ENCODE measurements at regions not wholly inside any gene's neighbourhood (a gene's known extent, or its start where the extent isn't known, plus 50 kb on each side); places are given as distances from the start of the nearest gene placed in this dataset.

DNA sequence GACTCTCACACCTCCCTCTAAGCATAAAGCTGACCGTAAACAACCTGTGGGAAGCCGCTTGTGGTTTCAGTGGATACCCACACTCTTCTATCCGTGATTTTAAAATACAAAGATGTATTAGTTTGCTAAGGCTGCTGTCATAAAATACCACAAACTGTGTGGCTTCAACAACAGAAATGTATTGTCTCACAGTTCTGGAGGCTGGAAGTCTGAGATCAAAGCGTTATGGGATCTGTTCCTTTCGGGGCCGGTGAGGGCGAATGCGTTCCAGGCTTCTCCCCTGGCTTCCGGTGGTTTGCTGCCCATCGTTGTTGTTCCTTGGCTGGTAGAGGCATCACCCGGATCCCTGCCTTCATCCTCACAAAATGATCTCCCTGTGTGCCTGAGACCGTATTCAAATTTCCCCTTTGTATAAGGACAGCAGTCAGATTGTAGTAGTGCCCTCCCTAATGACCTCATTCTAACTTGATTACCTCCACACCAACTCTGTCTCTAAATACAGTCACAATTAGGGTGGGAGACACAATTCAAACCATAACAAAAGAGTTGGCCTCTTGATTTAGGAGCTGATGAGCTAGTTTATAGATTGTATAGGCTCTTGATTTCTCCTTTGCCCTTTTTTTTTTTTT is 210.6 kb upstream of the SOX4 start:
- DNase-seq: no peak

DNA sequence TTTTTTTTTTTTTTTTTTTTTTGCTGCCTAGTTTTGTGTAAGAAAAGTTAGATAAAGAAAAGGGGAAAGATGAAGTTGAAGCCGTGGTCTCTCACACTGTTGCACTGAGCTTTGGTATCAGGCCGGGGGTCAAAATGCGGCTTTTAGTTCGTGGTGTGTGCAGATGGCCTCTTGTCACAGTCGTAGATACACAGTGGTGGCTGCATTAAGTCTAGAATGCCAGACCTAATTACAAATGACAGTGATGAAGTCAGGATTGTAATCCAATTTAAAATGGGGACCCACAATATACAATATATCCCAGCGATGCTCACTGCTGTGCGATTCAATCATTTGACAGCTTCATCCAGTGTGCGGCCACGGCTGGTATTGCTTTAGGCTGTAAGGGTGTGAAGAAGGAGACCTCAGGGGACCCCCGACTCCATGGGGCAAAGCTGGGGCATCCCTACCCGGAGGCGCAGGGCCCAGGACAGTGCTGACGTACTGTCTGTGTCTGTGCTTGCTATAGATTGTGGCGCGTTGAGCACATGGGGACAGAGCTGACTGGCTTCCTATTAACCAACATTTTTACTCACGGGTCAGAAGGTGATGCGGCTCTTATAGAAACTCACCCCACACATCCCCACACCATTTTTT is 210.0 kb upstream of the SOX4 start:
- no peak for DNase-seq

DNA sequence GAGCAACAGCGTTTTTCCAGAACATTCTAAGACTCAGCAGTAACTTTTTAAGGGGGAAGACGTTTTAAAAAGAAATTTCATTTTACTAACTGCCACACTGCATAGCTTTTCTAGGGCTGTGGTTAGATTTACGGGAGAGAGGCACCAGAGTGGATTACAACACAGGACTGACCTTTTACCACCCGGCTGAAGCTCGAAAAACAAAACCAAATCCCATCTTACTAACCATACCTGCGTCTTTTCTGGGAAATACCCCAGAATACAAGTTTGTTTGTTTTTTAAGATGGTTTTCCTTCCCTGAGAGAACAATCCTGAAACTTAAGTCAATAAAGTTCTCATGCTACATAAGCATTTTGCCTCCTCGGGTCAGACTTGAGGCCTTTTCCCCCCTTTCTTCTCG is 209.3 kb upstream of the SOX4 start:
- no peak for DNase-seq

DNA sequence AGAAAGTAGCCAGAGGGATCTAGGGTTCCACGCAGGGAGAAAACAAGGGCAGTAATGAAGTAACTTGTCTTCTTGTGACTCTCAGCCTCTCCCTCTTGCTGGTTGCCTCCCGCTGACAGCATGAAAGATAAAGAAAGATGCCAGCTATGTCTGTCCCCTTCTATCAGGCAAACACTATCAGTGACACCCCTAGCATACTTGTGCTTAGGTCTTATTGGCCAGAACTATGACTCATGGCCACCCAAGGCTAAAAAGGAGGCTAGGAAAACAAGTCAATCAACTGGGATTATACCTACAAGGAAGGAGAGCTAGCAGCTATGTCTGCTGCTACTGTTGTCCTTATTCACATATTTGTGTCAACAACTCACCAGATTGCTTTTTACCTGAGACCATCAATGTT is 206.8 kb upstream of the SOX4 start:
- DNase-seq: no peak

DNA sequence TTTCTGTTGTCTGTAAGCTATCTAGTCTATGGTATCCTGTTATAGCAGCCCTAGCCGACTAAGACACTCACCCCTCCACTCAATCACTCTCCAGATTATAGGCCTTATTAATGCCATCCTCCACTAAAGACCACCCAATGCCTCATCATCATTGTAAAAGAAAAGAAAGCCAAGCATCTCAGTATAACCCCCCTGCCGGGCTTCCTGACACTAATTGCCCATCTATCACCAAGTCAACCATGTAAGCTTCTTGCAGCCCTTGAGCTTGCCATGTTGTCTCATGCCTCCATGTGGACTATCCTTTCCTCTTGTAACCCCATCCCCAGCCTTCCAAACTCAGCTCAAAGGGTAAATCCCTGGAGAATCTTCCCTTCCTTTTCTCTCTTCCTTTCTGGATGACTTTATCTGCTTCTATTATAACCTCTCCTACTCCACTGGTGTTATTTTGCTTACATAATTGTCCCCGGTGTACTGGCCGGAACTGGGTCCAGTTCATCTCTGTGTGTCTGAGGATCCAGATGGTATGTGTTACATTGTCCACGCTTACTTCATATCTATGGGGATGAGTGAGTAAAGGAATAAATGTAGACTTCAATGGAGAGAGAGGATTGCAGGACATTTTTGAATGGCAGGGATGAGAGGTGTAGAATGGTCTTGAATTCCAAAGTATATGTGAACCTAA is 202.9 kb upstream of the SOX4 start:
- peak in 2 of 3 experiments; percentile 61 to 89 for DNase-seq

DNA sequence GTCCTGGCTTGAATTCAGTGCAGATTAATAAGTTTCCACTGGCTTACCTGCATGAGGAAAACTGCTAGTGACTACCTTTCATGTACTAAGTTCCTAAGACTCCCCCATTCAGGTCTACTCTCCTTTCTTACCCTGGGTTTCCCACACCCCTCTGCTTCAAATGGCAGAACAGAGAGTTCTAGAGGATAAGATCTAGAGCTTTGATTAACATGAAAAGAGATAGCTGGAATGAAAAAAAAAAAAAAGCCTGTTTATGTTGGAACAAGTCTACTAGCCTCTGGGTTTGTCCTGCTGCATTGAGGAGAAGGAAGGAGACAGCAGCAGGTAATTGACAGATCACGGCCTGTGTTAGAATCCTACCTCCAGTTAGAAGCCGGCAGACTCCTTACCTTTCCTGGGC is 201.4 kb upstream of the SOX4 start:
- DNase-seq: no peak

DNA sequence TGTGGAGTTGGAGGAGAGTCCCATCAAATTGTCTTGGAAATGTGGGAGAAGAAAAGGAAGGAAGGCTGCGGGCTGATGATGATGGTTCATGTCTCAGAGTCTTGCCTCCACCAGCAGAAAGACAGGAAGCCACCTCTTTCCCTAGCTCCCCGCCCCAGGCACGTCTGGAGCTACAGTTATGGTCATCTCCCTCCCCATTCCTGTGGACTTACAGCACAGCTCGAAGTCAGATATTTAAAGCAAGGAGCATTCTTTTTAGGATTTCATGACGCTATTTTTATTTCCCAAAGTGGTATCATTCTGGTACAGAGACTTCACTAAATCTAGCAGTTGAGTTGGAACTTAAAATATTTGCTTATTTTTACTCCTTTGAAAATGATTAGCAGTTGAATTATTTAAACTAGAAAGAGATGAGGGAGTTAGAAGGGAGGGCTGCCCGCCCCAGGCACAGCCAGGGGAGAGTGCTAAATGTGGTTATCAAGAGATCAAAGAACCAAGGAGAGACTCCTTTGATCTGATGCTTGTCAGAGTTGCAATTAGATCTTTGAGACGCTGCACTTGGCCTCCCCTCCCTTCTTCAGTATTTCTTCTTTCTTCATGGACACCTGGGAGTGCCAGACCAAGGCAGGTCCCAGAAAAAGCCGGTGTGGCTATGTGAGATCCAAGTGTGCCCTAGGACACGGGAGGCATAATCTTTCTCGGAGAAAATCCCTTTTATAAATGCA is 199.9 kb upstream of the SOX4 start:
- DNase-seq: no peak

DNA sequence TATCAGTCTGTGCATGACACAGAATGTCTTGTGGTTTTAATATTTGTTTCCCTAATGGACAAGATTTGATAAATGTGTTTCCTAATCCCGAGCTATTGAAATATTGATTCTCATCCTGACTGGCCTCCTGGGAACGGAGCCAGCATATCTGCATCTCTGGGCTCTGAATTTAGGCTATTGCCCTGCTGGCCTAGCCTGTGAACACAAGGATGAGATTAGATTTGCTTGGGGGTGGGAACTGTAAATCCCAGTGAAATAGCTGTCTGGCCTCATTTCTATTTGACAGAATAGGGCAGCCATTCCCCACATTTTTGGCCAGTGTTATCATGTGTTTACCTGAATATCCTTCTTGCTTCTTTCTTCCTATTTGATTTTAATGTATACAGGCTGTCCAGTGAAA is 198.4 kb upstream of the SOX4 start:
- DNase-seq: no peak

DNA sequence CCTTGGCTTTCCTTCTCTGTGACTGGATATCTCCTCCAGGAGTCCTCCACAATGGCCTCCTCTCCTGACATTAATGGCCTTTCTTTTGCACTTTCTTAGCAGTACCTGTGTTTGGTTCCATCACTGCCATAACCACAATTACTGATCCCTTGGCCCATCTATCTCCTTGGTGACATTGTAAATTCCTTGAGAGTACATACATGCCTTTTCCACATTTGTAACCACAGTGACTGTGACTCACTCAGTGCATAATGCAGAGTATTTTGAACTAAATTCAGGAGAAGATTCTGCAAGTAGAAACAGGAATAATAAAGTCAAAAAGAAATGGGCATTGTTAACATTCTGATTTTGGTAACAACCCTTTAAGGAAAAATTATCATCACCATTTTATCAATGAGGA is 197.2 kb upstream of the SOX4 start:
- no peak for DNase-seq

DNA sequence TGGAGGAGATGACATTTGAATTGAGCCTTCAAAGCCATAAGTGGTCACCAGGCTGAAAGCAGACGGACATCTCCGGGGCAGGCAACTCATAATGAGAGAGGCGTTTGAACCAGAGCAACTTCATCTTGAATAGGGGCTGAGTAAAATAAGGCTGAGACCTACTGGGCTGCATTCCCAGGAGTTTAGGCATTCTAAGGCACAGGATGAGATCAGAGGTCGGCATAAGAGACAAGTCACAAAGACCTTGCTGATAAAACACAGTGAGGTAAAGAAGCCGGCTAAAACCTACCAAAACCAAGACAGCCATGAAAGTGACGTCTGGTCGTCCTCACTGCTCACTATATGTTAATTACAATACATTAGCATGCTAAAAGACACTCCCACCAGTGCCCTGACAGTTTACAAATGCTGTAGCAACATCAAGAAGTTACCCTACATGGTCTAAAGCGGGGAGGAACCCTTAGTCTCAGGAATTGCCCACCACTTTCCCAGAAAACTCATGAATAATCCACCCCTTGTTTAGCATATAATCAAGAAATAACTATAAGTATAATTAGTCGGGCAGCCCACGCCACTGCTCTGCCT is 194.7 kb upstream of the SOX4 start:
- DNase-seq: no peak

DNA sequence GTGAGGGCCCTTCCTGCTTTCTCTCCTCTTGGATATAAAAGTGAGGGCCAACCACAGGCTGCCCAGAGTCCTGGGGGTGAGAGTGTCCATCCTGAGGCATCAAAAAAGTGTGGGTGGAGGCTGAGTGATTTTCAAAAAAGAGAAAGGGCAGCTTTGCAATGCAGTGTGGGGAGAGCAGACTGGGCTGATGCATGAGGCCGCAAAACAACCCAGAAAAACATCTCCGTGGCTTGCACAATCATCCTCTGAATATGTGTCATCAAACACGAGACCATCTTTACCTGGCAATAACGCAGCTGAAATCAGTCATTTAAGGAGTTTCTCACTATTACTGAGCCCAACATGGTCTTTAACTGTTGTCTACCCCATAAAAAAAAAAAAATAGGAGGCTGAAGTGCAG is 191.2 kb upstream of the SOX4 start:
- no peak for DNase-seq

DNA sequence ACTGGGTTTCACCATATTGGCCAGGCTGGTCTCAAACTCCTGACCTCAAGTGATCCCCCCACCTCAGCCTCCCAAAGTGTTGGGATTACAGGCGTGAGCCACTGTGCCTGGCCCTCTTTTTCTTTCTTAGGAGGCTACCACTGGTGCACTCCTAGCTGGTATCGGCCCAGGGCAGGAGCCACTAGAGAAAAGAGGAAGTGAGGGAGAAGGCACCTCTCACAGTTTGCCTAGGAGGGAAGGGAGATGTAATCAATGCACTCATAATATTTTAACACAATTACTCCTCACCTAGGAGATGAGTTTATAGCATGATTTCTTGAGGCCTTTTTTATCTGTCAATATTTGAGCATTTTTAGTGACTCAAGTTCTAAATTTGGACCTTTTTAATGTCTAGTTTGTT is 189.0 kb upstream of the SOX4 start:
- no peak for DNase-seq

DNA sequence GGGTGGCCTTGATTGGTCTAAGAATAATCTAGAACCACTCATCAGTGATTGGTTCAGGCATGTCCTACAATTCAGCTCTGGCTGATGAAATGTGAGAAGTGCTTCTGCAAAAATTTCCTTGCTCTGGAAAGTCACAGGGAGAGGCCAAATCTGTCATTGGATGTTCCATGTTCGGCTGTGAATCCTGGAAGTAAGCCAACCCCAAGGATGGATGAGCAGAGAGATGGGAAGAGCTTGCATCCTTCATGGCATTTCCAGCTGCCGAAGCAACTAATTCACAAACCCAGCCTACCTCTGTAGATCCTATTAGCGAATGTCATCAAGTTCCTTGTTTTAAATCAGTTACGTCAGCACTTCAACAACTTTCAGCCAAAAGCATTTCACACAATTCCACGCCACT is 187.2 kb upstream of the SOX4 start:
- DNase-seq: no peak

DNA sequence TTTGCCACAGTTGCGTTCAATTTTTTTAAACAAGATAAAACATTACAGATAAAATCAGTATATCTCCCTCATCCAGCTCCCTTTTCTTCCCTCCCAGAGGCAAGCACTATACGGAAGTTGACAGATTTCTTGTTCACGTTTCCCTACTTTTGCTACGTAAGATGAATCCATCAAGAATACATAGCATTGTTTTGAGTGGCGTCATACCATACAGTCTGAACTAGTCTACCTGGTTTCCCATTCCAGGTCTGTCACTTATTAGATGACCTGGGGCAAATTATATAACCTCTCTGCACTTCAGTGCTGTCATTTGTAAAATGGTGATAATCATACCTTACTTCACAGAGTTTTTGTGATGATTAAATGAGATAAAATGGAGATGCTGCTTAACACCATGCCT is 184.3 kb upstream of the SOX4 start:
- DNase-seq: no peak

DNA sequence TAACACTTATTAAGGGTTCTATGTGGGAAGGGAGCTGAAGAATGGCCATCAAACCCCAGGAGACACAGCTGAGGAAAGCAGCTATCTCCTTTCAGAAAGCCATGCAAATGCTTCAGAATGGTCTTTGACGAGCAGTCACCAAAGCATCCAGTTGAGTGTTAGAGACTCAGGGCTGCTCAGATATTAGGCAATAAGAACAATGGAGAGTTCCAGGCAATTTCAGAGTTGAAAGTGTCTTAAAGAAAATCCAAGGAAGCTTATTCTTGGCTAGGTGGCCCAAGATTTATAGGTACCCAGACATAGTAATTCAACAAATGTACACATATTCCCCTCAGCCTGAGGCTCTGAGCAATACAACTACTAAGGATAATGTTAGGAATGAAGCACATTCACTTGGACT is 180.1 kb upstream of the SOX4 start:
- DNase-seq: peak in 1 of 3 experiments; percentile 25

DNA sequence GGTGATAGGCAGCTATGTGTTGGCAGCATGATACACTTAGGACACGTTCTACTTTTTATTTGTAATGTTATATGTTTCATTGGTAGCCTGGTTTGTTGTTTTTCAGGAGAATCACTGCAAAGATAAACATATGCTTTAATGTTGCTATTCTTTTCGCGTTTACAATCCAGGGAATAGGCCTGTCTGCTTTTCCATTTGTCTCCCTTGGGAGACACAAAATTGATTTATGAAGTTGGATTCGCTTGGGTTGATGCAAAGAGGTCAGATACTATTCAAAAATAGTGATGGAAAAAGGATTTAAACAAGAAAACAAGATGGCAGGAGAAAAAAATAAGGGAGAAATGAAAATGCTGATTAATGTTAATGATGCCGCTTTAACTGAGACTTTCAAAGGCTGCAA is 179.5 kb upstream of the SOX4 start:
- DNase-seq: peak in 2 of 3 experiments; percentile 16 to 85

DNA sequence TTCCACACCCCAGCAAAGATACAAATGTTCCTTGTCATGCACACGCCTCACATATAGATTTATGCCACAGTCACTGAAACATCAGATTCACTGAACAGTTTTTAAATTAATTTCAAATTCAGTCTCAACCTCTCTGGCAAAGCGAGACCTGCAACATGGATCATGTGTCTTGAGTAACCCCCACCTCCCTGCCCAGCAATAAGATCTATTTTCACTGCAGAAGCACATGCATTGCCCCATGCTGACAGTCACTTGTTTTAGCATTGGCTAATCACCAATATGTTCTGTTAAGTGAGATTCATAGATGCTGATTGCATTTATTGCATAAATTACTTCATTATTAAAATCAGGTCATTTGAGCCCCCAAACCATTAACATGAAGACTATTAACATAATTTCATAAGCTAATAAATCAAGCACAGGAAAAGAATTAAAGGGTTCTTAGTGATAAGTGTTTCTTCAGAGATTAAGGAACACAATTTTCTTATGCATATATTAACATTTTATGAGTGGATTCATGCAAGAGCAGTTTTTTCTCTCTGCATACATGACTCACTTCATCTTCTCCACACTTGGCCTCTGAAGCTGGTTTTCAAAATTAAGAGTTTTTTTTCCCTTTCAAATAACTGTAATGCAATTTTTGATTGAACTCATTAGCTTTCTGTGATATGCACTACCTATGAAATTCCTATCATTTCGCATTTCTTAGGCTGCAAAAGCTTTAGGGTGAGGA is 173.2 kb upstream of the SOX4 start:
- peak in 1 of 3 experiments; percentile 9 for DNase-seq

DNA sequence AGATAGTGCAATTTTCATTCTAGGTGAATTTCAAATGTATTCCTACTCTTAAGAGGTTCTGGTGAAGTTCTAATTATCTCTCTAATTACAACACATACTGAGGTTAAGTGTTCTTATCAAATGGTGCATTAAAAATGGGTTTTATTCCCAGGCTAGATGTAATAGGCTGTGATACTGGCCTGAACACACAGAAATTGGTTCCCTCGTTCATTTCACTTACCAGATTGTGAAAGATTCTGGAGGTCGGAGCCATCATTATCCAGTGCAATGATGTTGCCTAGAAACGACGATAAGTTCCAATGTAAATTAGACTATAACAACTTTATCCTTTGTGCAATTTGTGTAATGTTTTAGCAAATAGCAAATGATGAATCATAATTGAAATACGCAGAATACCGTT is 172.6 kb upstream of the SOX4 start:
- DNase-seq: peak in 1 of 3 experiments; percentile 33

DNA sequence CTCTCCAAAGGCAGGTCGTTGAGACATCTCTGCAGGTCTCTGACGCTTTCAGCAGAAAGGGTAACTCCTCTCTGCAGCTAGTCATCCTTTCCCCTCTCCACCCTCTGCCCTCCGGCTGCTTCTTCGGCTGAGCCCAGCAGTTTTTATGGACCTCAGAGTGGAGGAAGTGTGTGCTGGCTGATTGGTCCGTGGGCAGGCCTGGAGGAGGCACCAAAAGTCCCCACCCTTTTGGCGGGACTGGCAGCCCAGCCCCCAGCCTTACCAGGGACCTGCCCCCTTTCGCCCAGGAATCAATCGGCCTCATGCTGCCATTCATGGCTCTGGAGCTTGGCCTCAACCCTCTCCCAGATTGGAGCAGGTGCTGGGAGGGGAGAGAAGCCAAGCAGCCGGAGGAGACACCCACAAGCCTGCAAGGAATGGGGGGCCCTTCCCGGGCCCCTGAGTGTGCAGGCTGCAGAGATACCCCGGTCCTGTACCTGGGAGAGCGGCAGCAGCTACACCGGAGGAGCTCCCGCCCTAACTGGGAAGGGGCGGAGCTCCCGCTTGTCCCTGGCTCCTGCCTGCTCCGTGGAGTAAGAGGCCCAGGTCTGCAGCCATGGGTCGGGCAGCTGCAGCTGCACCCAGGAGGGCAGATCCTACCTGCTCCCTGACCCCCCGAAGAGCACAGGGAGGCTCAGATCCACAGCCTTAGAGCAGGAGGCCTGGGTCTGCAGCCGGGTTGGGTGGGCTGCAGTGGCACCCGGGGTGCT is 170.3 kb upstream of the SOX4 start:
- DNase-seq: no peak

DNA sequence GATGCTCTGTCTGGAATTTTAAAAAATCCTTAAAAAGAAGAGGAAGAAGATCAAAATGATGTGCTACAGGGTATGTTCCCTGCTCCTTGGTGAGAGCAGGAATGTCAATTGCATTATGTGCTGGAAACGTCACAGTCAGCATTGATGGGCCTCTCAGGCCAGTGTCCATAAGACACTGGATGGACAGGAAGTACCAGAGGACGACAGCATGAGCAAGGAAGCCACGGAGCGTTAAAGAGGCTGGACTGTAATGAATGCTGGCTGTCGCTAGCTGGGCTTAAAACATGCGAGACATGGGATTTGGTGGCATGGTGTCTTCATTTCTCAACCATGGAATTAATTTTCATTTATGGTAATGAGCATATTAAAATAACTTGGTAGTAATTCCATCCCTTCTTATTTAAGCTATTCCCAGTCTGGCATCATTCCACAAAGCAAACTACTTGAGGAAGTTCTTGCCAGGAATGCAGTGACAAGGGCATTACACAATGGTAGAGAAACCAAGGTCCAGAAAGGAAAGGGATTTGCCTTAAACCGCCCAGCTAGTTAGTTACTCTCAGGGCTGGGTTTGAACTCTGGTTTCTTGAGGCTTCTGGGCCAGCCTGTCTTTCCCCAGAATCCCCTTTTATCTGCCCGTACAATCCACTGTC is 166.6 kb upstream of the SOX4 start:
- no peak for DNase-seq

DNA sequence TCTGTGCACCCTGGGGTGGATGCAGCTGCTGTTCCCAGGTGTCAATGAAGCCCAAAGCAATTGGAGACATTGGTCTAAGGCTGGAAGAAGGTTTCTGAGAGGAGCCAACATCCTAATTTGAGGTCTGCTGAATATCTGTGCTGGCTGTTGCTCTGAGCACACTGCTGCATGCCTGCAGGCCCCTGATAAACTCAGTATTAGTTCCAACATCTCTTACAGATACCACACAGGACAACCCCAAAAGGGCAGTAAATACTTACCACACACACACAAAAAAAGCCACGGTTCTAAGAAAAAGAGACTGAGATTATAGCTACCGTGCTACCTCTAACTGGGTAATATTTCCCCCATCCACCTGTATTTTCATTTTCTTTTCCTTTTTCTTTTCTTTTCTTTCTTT is 164.3 kb upstream of the SOX4 start:
- no peak for DNase-seq

All from NCI-H1417 (cell line).